GM20000 (cell line): ENCODE measurements at regions not wholly inside any gene's neighbourhood (a gene's known extent, or its start where the extent isn't known, plus 50 kb on each side); places are given as distances from the start of the nearest gene placed in this dataset.

Source experiments
- DNase-seq: peaks from one replicate; pipeline ENCODE4 v3.0.0; 2012; ENCODE audit warnings: low spot score
- TF ChIP-seq, protein P1 (sequence below): IDR thresholded peaks from 2 replicates; pipeline ENCODE4 v1.5.1; 2012; ENCODE audit warnings: mild to moderate bottlenecking, control low read depth; ENCODE audit errors: extremely low read depth, missing control alignments

GRCh38 chr11:95322539-95322938 is 91.5 kb upstream of the SESN3 start:
- no peak for DNase-seq
- TF ChIP-seq, protein P1, sequence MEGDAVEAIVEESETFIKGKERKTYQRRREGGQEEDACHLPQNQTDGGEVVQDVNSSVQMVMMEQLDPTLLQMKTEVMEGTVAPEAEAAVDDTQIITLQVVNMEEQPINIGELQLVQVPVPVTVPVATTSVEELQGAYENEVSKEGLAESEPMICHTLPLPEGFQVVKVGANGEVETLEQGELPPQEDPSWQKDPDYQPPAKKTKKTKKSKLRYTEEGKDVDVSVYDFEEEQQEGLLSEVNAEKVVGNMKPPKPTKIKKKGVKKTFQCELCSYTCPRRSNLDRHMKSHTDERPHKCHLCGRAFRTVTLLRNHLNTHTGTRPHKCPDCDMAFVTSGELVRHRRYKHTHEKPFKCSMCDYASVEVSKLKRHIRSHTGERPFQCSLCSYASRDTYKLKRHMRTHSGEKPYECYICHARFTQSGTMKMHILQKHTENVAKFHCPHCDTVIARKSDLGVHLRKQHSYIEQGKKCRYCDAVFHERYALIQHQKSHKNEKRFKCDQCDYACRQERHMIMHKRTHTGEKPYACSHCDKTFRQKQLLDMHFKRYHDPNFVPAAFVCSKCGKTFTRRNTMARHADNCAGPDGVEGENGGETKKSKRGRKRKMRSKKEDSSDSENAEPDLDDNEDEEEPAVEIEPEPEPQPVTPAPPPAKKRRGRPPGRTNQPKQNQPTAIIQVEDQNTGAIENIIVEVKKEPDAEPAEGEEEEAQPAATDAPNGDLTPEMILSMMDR, result no peak

DNA sequence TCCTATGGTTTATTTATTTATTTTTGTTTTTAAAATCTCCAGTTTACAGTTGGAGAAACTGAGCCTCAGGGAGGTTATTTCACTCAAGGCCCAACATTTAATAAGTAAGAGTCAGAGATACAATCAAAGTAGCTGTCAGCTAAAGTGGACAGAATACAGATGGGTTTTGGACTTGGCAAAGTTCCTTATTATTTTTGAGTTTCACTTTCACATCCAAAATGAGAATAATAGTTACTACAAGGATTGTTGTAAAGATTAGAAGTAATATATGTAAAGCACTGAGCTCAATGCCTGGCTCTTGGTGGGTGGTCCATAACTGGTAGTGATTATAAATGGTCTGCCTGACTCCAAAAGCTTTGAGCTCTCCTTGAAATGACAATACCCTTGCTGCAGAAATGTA is 87.5 kb upstream of the SESN3 start:
- no peak for DNase-seq
- TF ChIP-seq, protein P1, result no peak

DNA sequence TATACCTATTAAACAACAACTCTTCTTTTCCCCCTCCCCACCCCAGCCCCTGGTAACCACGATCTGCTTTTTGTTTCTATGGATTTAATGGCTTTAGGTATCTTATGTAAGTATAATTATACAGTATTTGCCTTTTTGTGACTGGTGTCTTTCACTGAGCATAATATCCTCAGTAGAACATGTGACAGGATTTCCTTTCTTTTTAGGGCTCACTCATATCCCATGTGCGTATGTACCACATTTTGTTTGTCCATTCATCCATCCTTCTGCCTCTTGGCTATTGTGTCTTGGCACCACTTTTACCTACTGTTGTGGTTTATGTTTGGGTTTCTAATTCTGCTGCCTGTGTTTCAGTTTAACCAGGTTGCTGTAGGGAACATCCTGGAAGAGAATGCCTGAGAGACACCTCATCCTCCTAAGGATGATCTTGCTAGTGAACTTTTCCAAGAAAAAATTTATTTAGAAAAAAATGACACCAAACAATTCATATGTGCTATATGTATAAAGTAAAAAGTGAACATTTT is 77.6 kb upstream of the SESN3 start:
- TF ChIP-seq, protein P1, result no peak
- DNase-seq, result no peak

DNA sequence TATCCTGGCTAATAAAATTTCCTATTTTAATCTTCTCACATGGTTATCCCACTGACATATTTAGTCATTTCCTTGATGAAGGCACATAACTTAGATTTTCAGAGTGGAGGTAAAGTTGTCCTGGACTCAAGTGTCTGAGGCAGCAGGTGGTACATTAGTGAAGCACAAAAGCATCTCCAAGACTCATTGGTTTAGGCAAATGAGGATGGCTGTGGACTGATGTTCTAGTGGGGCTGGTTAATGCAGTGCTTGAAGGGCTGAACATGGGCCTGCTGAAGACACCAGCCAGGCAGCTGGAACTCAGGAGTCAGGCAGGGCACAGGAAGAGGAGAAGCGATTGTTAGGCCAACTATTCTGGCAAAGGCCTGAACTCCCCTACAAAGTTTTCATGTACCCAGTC is 76.3 kb upstream of the SESN3 start:
- no peak for DNase-seq
- TF ChIP-seq, protein P1, result no peak

DNA sequence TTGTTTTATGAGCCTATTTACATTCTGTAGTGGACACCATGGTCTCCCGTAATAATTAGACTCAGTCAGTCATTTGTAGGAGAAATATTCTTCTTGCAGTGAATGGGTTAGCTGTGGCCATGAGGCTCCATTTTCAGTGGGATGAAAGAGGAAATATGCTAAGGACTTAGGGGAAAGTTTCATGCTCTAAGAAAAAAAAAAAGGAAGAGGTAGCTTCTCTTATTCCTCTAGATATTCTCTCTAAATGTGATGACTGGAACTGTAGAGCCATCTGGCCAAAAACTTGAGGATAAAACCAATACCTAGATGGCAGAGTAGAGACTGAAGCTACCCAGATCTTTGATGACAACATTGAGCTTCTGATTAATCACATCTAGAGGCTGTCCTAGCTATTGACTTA is 75.8 kb upstream of the SESN3 start:
- TF ChIP-seq, protein P1, result no peak
- DNase-seq, result no peak

- TF ChIP-seq, protein P1, result no peak
- DNase-seq, result no peak
Observed at GRCh38 chr11:95306123-95306522, 75.1 kb upstream of the SESN3 start.

DNA sequence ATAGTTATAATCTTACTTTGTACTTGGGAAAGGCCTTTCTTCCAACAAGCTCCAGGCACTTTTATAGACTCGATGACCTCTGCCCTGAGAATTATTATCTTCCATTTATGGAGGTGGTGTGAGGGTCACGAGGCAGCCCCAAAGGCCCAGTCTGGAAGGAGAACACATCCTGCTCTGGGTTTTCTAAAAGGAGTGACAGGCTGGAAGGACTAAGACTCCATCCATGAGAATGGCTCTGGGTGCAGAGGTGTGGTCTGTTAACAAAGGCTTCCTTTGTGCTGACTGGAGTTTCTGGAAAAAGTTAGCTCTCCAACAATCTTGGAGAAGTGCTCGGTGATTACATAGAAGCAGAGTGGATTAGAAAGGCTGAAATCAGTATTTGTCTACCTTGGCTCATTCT is 74.7 kb upstream of the SESN3 start:
- no peak for DNase-seq
- TF ChIP-seq, protein P1, result no peak
